ENCODE measurements at regions not wholly inside any gene's neighbourhood (a gene's known extent, or its start where the extent isn't known, plus 50 kb on each side); places are given as distances from the start of the nearest gene placed in this dataset.

- TF ChIP-seq CTCF (IDR thresholded peaks at IDR 0.05; ENCODE audit: insufficient read depth, low read depth, low read length) (no peak), EZH2 (IDR thresholded peaks at IDR 0.05; ENCODE audit: insufficient read depth, low read length) (no peak)
These were observed 119.0 kb upstream of the CDC42EP3 start for GRCh38 chr2:37790462-37790861.
